NCI-H1105 (cell line): ENCODE measurements at regions not wholly inside any gene's neighbourhood (a gene's known extent, or its start where the extent isn't known, plus 50 kb on each side); places are given as distances from the start of the nearest gene placed in this dataset.

Experiments
- DNase-seq: peaks from one replicate; lab custom pipeline; 2025; lab: John Stamatoyannopoulos, UW

DNA sequence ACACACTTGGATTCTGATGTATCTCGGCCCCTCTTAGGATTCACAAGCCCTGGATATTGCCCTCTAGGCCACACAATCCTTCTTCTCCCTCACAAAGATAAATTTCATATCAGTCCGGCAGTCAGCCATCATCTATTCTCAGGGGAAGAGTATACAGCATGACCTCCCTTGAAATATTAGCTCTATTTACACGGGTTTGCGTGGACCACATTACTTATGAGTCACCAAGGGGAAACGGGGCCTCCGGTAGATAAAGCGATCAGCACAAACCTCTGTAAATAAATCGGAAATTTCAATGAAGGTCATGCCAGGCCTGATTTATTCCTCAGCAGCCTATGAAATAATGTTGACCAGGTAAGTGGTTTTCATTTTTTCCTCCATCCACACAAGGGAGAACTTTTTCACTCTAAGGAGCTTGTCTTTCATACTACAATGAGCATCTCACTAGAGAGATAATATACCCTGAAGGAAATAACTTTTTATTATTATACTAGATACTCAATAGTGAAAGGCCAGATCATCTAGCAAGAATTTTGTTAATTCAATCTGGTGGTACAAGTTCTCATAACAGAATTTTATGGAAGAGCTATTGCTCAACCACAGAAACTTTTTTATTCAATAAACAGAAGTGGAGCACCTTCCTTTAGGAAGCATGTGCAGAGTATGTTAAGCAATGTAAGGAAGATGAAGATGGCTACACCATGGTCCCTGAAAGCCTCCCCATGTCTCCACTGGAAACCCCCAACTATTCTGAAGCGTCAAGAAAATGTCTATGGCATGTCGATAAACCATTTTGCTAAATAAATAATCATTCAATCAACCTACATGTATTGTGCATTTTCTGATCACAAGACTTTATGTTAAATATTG, 125.2 kb upstream of the PIK3C3 start:
- DNase-seq = no peak

GRCh38 chr18:41828137-41828536, 126.9 kb upstream of the PIK3C3 start:
- DNase-seq = peak; percentile 11

GRCh38 chr18:41820784-41821183, 134.2 kb upstream of the PIK3C3 start:
- no peak for DNase-seq

- DNase-seq = no peak
Measured at GRCh38 chr18:41818381-41819355, 136.4 kb upstream of the PIK3C3 start.

- no peak for DNase-seq
Measured at GRCh38 chr18:41814651-41815050, 140.4 kb upstream of the PIK3C3 start.

GRCh38 chr18:41809652-41810051, 145.4 kb upstream of the PIK3C3 start:
- no peak for DNase-seq

DNA sequence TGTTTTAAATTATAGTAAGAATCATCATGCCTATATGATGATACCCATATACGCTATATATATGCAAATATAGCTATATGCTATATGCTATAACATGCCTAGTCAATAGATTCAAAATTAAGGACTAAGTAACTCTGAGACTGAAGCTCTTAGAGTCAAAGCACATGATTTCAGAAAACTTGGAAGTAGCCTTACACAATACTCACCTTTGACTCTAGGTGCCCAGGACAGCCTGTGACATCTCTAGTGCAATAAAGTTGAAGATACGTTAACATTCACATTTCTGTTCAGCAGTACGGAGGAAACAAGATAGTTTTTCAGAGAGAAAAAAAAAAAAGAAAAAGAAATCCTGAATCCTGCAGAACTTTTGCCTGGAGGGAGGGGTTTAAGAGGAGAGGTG, 149.7 kb upstream of the PIK3C3 start:
- no peak for DNase-seq

GRCh38 chr18:41798879-41799278, 156.2 kb upstream of the PIK3C3 start:
- no peak for DNase-seq

- DNase-seq = no peak
Measured at GRCh38 chr18:41790687-41791086, 164.3 kb upstream of the PIK3C3 start.

DNA sequence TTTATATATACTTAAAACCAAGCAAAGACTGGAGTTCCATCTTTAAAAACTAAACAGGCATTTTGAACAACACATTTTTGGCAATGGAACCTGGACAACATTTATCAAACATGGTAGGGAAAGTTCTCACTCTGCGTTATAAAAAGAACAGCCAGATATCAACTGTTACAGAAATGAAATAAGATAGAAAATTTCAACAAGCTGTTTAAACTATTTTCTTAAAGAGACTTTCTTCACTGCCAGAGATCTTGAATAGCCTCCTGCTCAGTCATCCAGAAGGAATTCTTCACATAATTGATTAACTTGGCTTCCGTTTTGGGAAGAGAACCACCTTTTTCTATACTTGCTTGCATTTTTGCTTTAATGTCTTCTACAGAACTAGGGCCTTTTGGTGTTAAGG, 166.0 kb upstream of the PIK3C3 start:
- DNase-seq = no peak

DNA sequence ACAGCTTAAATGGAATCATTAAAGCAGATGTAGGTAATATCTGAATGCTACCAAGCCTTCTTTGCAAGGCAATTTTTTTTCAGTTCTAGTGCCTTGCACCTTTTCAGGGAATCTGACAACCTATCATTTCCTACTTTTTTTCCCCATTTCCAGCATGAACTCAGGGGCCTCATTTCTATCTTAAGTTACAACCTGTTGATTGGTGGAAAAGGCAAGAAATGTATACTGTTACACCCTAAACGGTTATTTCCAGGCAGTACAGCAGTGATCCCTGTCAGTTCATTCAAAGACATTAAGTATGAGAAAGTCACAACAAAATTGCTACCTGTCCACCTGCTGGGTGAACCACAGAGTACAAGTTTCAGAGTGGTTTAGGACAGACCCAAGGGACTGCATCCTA, 171.2 kb upstream of the PIK3C3 start:
- no peak for DNase-seq

DNA sequence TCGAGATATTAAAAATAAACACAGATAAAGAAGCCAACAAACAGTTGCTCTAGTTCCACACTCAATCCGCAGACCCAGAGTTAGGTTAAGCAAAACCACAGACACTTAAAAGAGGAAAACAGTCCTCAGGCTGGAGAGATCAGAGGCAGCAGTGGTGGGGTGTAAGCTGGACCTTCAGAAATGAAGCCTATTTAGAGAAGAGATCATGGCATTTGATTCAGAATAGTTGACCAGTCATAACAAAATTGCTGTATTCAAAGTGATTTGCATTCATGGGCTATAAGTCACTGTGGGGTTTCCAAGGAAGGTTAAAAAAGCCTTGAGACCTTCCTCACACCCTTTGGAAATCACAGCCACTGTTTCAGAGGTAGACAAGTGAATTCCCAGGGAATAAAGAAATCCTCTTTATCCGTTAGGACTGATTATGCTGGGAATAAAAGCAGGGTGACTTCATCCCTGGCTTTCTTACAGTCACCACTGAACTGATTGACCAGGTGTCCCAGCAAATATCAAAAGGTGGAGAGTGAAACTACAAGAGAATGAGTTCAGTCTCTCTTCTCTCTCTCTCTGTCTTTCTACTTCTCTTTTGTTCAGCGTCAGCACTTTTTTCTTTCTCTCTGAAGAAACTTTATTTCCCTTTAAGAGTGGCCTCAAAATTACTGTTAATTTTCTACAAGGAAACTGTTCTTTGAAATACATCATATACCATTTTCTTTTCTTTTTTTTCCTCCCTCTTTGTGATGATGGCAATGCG, 171.8 kb upstream of the PIK3C3 start:
- DNase-seq = no peak

DNA sequence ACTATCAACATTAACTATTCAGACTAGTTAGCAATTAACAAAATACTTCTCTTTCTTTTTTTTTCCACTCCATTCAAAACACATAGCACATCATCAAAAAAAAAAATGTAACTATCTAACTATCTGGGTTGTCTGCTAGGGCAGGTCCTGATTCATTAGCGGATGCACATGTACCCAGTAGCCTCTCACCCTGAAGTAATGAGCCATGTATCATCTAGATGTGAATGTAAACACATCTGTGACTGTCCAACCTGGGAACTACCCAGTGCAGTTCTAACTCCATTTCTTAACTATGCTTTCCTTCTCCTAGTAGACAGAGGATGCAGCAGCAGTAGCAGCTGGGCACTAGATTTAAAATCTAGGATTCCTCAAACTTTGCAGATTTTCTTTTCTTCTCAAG, 183.1 kb upstream of the PIK3C3 start:
- DNase-seq = no peak

DNA sequence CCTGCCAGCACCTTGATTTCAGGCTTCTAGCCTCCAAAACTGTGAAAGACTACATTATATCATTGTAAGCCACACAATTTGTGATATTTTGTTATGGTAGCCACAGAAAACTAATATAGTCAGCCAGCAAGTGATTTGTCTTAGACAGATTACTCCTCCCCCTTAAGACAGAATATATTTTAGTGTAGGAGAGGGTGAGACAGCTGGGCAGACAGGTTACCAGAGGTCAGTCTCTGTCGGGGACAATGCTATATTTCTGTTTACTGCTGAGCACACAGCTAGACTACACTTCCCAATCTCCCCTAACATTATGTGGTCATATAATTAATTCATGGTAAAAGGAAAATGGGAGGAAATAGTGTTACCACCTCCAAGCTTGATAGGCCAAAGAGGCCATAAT, 185.8 kb upstream of the PIK3C3 start:
- DNase-seq = no peak

DNA sequence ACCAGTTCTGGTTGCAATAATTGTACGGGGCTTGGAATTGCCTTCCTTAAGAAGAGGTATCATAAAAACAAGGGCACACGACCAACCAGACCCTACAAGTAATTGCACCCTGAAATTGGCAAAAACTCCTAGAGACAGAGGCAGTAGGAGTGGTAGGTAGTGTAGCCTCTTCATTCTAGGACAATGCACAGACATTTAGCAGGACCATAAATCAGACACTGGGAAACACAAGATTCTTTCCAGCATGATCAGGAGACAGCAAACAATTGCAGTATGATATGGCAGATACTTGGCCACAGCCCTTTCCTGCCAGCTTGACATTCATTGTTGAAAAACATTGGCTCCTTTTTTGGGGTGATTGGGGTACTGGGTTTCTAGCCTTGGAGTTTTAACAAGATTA, 186.6 kb upstream of the PIK3C3 start:
- DNase-seq = no peak

DNA sequence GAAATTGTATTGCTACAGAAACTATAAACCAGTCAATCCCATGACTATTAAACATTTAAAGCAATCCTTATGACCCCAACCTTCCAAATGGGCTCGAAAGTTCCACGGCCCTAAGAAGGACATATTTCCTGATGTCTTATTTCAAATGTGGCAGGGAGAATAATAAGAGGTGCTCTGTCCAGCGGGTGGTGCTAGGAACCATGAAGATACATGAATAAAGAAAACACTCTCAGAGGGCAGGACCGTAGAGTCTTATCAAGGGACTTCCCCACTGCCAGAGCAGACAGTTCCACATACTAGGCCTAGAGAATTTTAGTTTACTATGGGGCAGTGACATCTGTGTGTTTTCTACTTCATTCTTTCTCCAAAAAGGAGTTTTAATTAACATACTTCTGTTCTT, 187.1 kb upstream of the PIK3C3 start:
- DNase-seq = peak; percentile 23

DNA sequence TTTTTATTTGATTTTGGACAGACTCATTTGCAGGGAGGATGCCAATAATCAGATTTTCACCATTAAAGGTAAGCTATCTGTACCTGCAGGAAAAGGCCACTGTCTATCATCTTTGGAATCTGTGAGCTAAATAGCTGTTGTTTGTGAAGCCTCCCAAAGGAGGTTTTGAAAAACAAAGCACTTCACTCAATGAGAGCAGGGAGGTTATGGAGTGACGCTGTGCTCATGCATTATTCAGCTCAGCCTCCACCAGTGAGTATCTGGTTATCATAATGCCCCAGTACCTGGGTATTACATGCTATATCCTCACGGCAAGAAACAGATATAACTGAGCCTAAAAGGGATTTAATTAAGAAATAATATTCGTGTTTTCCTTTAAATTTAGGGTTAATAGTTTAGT, 189.6 kb upstream of the PIK3C3 start:
- no peak for DNase-seq

- no peak for DNase-seq
Measured at GRCh38 chr18:41763361-41763760, 191.7 kb upstream of the PIK3C3 start.

- DNase-seq = no peak
Measured at GRCh38 chr18:41761333-41762018, 193.6 kb upstream of the PIK3C3 start.

- no peak for DNase-seq
Measured at GRCh38 chr18:41758534-41758933, 196.5 kb upstream of the PIK3C3 start.

GRCh38 chr18:41756141-41756540, 198.9 kb upstream of the PIK3C3 start:
- DNase-seq = no peak

- DNase-seq = no peak
Measured at GRCh38 chr18:41754332-41754731, 200.7 kb upstream of the PIK3C3 start.
